Keratinocyte (primary cell): ENCODE measurements at regions not wholly inside any gene's neighbourhood (a gene's known extent, or its start where the extent isn't known, plus 50 kb on each side); places are given as distances from the start of the nearest gene placed in this dataset.

ENCODE experiments used
- DNase-seq: peaks from one replicate; pipeline ENCODE4 v3.0.0-alpha.2; 2011; ENCODE audit warnings: low read depth, missing footprints, low spot score
- FAIRE-seq: peaks from 2 replicates; lab custom pipeline; 2011; peaks lifted over from hg19 to GRCh38; lab: Jason Lieb, UNC
- H2AFZ ChIP-seq: 2 replicates; pipeline ENCODE4 v1.6.0; 2012; ENCODE audit warnings: low read length, control low read depth, inconsistent platforms; ENCODE audit not compliant: control insufficient read depth
- H3K27ac ChIP-seq: 2 replicates; pipeline ENCODE4 v1.5.1; 2011; ENCODE audit warnings: low read length; ENCODE audit not compliant: control insufficient read depth, insufficient read depth
- H3K27me3 ChIP-seq: 3 replicates; pipeline ENCODE4 v1.6.0; 2011; ENCODE audit warnings: low read length; ENCODE audit not compliant: control insufficient read depth, insufficient read depth; ENCODE audit errors: extremely low read depth
- H3K36me3 ChIP-seq, 2 experiments: 2 replicates in 1 of 2; 3 replicates in 1 of 2; pipeline ENCODE4 v1.5.1; 2011; ENCODE audit warnings: low read length in 2 of 2, mild to moderate bottlenecking in 1 of 2; ENCODE audit not compliant: control insufficient read depth in 2 of 2, insufficient read depth in 2 of 2; ENCODE audit errors: extremely low read depth in 1 of 2
- H3K4me1 ChIP-seq: 3 replicates; pipeline ENCODE4 v1.5.1; 2011; ENCODE audit warnings: low read length; ENCODE audit not compliant: control insufficient read depth, insufficient read depth; ENCODE audit errors: extremely low read depth
- H3K4me2 ChIP-seq: 3 replicates; pipeline ENCODE4 v1.6.0; 2011; ENCODE audit warnings: low read depth, low read length; ENCODE audit not compliant: control insufficient read depth, insufficient read depth; ENCODE audit errors: extremely low read depth
- H3K4me3 ChIP-seq, 3 experiments: fragments of 200-600 bp in 1 of 3; sonication (generic) in 1 of 3; 2 replicates in 2 of 3; 3 replicates in 1 of 3; pipeline ENCODE4 v1.5.1; 2011 to 2016; ENCODE audit warnings: low read length in 3 of 3, mild to moderate bottlenecking in 3 of 3, control low read depth in 2 of 3, inconsistent platforms in 1 of 3, low read depth in 1 of 3, mixed read lengths in 1 of 3, mixed run types in 1 of 3, moderate library complexity in 1 of 3; ENCODE audit not compliant: control insufficient read depth in 2 of 3, insufficient read depth in 2 of 3; ENCODE audit errors: extremely low read depth in 1 of 3
- H3K79me2 ChIP-seq: 2 replicates; pipeline ENCODE4 v1.6.0; 2012; ENCODE audit warnings: low read length; ENCODE audit not compliant: control insufficient read depth, insufficient read depth
- H3K9ac ChIP-seq: 3 replicates; pipeline ENCODE4 v1.6.0; 2011; ENCODE audit warnings: low read length; ENCODE audit not compliant: control insufficient read depth, insufficient read depth; ENCODE audit errors: extremely low read depth
- H3K9me1 ChIP-seq: 3 replicates; pipeline ENCODE4 v1.6.0; 2011; ENCODE audit warnings: low read length; ENCODE audit not compliant: control insufficient read depth, insufficient read depth; ENCODE audit errors: extremely low read depth
- H3K9me3 ChIP-seq: 2 replicates; pipeline ENCODE4 v1.5.1; 2012; ENCODE audit warnings: low read depth, low read length; ENCODE audit not compliant: control insufficient read depth
- H4K20me1 ChIP-seq: 3 replicates; pipeline ENCODE4 v1.6.0; 2011; ENCODE audit warnings: low read length; ENCODE audit not compliant: control insufficient read depth, insufficient read depth; ENCODE audit errors: extremely low read depth
- EZH2 ChIP-seq: IDR thresholded peaks from one replicate; pipeline ENCODE4 v1.6.1; 2012; ENCODE audit warnings: inconsistent platforms, mild to moderate bottlenecking, low read length, moderate library complexity
- dilution Hi-C: fragments of 300-500 bp; cut with MboI; formaldehyde crosslinking; loops from one replicate; pipeline ENCODE4 v1.7.0; 2020; ENCODE audit warnings: low sequenced_read_pairs; ENCODE audit not compliant: extremely low pct_ligation_motif_present
- TF ChIP-seq, protein P1 (sequence below), 3 experiments: IDR thresholded peaks in 1 of 3; conservative IDR thresholded peaks in 1 of 3; optimal IDR thresholded peaks in 1 of 3; 2 replicates in 2 of 3; 3 replicates in 1 of 3; pipeline versions ENCODE3 to v1.5.1; 2011; ENCODE audit warnings: low read length in 3 of 3, mild to moderate bottlenecking in 3 of 3, moderate library complexity in 2 of 3, control low read depth in 1 of 3, inconsistent platforms in 1 of 3; ENCODE audit not compliant: insufficient read depth in 2 of 3; ENCODE audit errors: extremely low read depth in 1 of 3

DNA sequence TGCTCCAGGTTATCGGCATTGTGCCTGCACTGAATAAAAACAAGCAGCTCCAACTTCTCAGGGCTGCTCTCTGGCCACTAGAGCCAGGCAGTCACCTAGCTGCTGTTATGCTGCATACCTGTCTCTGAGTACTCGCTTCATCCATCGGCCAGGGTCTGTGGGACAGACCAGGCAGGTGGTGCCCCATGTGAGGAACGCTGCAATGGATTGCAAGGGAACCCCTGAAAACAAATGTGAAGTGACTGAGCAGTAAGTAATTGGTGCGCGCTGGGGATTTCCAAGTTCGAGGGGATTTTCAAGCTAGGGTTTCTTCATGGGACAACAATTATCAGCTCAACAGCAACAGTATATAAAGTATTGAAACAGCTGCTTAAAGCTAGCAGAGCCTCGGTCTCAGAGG lies 965.3 kb downstream of the AACS start:
- H3K79me2 ChIP-seq: no peaks in the 10 kb centered on the region
- H2AFZ ChIP-seq: no peak overlapping the region
- H3K36me3 ChIP-seq: no peaks in the 10 kb centered on the region
- peaks cover 2% of the 10 kb centered on the region for H3K9me3 ChIP-seq
- no peak for FAIRE-seq
- H3K27ac ChIP-seq: no peak overlapping the region
- TF ChIP-seq, protein P1, sequence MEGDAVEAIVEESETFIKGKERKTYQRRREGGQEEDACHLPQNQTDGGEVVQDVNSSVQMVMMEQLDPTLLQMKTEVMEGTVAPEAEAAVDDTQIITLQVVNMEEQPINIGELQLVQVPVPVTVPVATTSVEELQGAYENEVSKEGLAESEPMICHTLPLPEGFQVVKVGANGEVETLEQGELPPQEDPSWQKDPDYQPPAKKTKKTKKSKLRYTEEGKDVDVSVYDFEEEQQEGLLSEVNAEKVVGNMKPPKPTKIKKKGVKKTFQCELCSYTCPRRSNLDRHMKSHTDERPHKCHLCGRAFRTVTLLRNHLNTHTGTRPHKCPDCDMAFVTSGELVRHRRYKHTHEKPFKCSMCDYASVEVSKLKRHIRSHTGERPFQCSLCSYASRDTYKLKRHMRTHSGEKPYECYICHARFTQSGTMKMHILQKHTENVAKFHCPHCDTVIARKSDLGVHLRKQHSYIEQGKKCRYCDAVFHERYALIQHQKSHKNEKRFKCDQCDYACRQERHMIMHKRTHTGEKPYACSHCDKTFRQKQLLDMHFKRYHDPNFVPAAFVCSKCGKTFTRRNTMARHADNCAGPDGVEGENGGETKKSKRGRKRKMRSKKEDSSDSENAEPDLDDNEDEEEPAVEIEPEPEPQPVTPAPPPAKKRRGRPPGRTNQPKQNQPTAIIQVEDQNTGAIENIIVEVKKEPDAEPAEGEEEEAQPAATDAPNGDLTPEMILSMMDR (optimal IDR thresholded peaks at IDR 0.05 in 1 of 3, IDR thresholded peaks at IDR 0.05 in 1 of 3, conservative IDR thresholded peaks at IDR 0.05 in 1 of 3; ENCODE audit: extremely low read depth in 1 of 3, insufficient read depth in 2 of 3, low read length in 3 of 3): no peak
- TF ChIP-seq EZH2: no peak
- no peak overlapping the region for H3K4me3 ChIP-seq
- dilution Hi-C loops: no loop called here
- H3K4me1 ChIP-seq: no peaks in the 10 kb centered on the region
- no peaks in the 10 kb centered on the region for H4K20me1 ChIP-seq
- DNase-seq: no peak
- H3K9me1 ChIP-seq: no peaks in the 10 kb centered on the region
- H3K27me3 ChIP-seq: no peaks in the 10 kb centered on the region
- H3K4me2 ChIP-seq: no peak overlapping the region
- no peak overlapping the region for H3K9ac ChIP-seq

DNA sequence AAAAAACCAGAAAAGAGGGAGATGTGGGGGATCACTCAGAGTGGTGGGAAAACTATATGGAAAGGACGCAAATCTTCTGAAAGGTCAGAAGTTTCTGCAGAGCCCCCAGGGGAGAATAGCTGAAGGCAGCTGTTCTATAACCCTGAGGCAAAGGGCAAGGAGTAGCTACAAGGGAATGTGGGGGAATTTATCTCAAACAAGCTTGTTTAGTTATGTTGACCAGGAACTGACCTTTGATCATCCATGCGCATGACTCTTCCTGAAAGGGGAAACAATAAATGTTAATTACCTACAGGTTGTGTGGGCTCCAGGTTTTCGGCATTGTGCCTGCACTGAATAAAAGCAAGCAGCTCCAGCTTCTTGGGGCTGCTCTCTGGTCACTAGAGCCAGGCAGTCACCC lies 968.5 kb downstream of the AACS start:
- dilution Hi-C loops: no loop called here
- no peak for TF ChIP-seq EZH2
- TF ChIP-seq, protein P1 (optimal IDR thresholded peaks at IDR 0.05 in 1 of 3, IDR thresholded peaks at IDR 0.05 in 1 of 3, conservative IDR thresholded peaks at IDR 0.05 in 1 of 3; ENCODE audit: extremely low read depth in 1 of 3, insufficient read depth in 2 of 3, low read length in 3 of 3): no peak
- DNase-seq (no peak), FAIRE-seq (no peak)
- Histone ChIP-seq H3K36me3 (no peaks in the 10 kb centered on the region), H3K4me3 (no peak overlapping the region), H3K27ac (no peak overlapping the region), H3K9me3 (peaks cover 2% of the 10 kb centered on the region), H3K27me3 (no peaks in the 10 kb centered on the region), H4K20me1 (no peaks in the 10 kb centered on the region), H3K9ac (no peak overlapping the region), H2AFZ (no peak overlapping the region), H3K4me2 (no peak overlapping the region), H3K9me1 (no peaks in the 10 kb centered on the region), H3K79me2 (no peaks in the 10 kb centered on the region), H3K4me1 (no peaks in the 10 kb centered on the region)
